BJ (cell line): ENCODE measurements at regions not wholly inside any gene's neighbourhood (a gene's known extent, or its start where the extent isn't known, plus 50 kb on each side); places are given as distances from the start of the nearest gene placed in this dataset.
"Not testable (repeated sequence)": the region's sequence is repeated elsewhere in the genome, so short reads cannot be mapped to it uniquely, and the experiment has no call there.

ENCODE experiments used
- CTCF ChIA-PET: fragments of 350-600 bp; formaldehyde crosslinking; extraction: SDS; loops from one replicate; lab custom pipeline; 2021; ENCODE audit warnings: antibody characterized with exemption, inconsistent platforms; lab: Yijun Ruan, JAX
- POLR2A ChIA-PET: fragments of 300-600 bp; sonication (Branson Sonifier 250); formaldehyde crosslinking; extraction: SDS; loops from one replicate; lab custom pipeline; 2021; ENCODE audit warnings: antibody characterized with exemption; lab: Charles Lee
- DNase-seq: peaks from one replicate; pipeline ENCODE4 v3.0.0-alpha.2; 2011; ENCODE audit warnings: low read depth
- H3K27me3 ChIP-seq: 2 replicates; pipeline ENCODE4 v1.6.0; 2011; ENCODE audit warnings: low read length; ENCODE audit not compliant: control insufficient read depth, insufficient read depth
- H3K36me3 ChIP-seq: 2 replicates; pipeline ENCODE4 v1.5.1; 2011; ENCODE audit warnings: low read length; ENCODE audit not compliant: control insufficient read depth, insufficient read depth
- H3K4me3 ChIP-seq: 2 replicates; pipeline ENCODE4 v1.5.1; 2011; ENCODE audit warnings: low read depth, mild to moderate bottlenecking, control low read depth, low read length
- CTCF ChIP-seq: IDR thresholded peaks from 2 replicates; pipeline ENCODE4 v1.5.1; 2011; ENCODE audit warnings: low read depth, mild to moderate bottlenecking, control low read depth, inconsistent platforms, low read length, moderate library complexity; ENCODE audit not compliant: insufficient read depth

GRCh38 chr3:145492456-145492855 is 668.5 kb downstream of the PLOD2 start:
- no peak for DNase-seq
- H3K36me3 ChIP-seq, result no peaks in the 10 kb centered on the region
- no peaks in the 10 kb centered on the region for H3K27me3 ChIP-seq
- no peak overlapping the region for H3K4me3 ChIP-seq
- no peak for TF ChIP-seq CTCF
- ChIA-PET POLR2A (no interaction called here), CTCF (no interaction called here)

- POLR2A ChIA-PET, H3K27me3 ChIP-seq, H3K36me3 ChIP-seq, H3K4me3 ChIP-seq, DNase-seq, CTCF ChIA-PET: not testable (repeated sequence)
Observed at GRCh38 chr3:145517416-145517815, 643.6 kb downstream of the PLOD2 start.

GRCh38 chr3:145518639-145519038 is 642.3 kb downstream of the PLOD2 start:
- H3K27me3 ChIP-seq, result no peaks in the 10 kb centered on the region; the same call in 1 of the 2 replicates
- POLR2A ChIA-PET, result no interaction called here
- TF ChIP-seq CTCF, result no peak
- H3K36me3 ChIP-seq, result no peaks in the 10 kb centered on the region
- H3K4me3 ChIP-seq, result no peak overlapping the region
- DNase-seq, result no peak
- CTCF ChIA-PET, result no interaction called here

GRCh38 chr3:145519398-145520047 is 641.5 kb downstream of the PLOD2 start:
- CTCF ChIA-PET, result no interaction called here

GRCh38 chr3:145522179-145522578 is 638.8 kb downstream of the PLOD2 start:
- Histone ChIP-seq H3K36me3 (no peaks in the 10 kb centered on the region), H3K27me3 (no peaks in the 10 kb centered on the region), H3K4me3 (no peak overlapping the region)
- no peak for TF ChIP-seq CTCF
- ChIA-PET POLR2A (no interaction called here), CTCF (no interaction called here)
- no peak for DNase-seq

More at GRCh38 chr3:145519398-145520047, 641.5 kb downstream of the PLOD2 start:
- no peak for DNase-seq
- Histone ChIP-seq H3K27me3 (no peaks in the 10 kb centered on the region; the same call in 1 of the 2 replicates), H3K4me3 (no peak overlapping the region), H3K36me3 (no peaks in the 10 kb centered on the region)
- TF ChIP-seq CTCF, result no peak
- POLR2A ChIA-PET, result no interaction called here

- ChIA-PET CTCF (no interaction called here), POLR2A (no interaction called here)
- no peak for TF ChIP-seq CTCF
- no peaks in the 10 kb centered on the region for H3K36me3 ChIP-seq
- no peak for DNase-seq
- H3K4me3 ChIP-seq, result no peak overlapping the region
- H3K27me3 ChIP-seq, result no peaks in the 10 kb centered on the region
Observed at GRCh38 chr3:145522893-145523651, 637.9 kb downstream of the PLOD2 start.
